AG20443 (cell line): ENCODE measurements at regions not wholly inside any gene's neighbourhood (a gene's known extent, or its start where the extent isn't known, plus 50 kb on each side); places are given as distances from the start of the nearest gene placed in this dataset.

Experiments
- DNase-seq: peaks from one replicate; pipeline ENCODE4 v3.0.0; 2012; ENCODE audit warnings: low spot score, mixed read lengths

DNA sequence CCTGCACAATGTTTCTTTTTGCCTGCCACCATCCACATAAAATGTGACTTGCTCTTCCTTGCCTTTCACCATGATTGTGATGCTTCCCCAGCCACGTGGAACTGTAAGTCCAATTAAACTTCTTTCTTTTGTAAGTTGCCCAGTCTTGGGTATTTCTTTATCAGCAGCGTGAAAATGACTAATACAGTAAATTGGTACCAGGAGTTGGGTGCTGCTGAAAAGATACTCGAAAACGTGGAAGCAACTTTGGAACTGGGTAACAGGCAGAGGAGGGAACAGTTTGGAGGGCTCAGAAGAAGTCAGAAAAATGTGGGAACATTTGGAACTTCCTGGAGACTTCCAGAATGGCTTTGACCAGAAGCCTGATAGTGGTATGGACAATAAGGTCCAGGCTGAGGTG lies 425.3 kb downstream of the GPATCH2 start:
- DNase-seq, result no peak

DNA sequence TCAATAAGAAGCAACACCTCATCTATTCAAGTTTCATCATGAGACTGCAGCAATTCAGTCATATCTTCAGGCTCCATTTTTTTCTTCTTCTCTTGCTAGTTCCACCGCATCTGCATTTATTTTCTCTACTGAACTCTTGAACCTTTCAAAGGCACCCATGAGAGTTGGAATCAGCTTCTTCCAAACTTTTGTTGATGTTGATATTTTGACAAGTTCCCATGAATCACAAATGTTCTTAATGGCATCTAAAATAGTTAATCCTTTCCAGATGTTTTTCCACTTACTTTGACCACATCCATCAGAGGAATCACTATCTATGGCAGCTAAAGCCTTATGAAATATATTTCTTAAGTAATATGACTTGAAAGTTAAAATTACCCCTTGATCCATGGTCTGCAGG lies 434.3 kb downstream of the GPATCH2 start:
- DNase-seq, result no peak

DNA sequence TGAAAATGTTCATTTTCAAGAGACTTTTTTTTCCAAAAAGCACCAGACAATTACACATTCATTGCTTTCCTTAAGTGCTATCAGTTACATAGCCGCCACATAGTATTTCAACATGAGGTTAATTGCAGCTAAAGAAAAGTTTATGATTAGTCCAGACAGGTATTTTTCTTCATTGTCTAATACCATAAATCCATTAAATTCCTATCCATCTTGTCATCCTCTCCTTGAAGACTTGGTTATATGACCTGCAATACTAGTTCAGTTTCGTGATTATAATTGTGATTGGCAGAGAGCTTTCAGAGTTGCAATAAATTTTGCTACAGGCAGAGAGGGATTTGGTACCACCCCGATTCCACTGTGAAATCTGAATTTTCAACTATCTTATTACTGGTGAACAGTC lies 437.7 kb downstream of the GPATCH2 start:
- DNase-seq, result no peak

DNA sequence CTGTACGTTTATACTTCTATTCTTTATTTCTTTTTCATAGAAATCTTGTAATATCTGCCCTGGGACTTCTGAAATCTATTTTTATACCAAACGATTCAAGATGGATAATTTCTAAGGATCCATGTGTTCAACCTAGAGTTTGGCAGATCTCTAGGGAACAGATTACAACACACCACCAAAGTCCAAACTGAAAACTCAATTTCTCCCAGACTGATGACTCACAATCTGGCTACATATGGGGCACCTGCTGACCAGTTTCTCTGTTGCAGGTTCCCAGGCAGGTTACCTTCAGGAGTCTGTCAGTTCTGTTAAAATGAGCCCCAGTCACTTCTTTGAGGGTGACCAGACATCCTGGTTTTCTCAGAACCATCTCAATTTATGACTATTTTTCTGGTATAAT lies 439.4 kb downstream of the GPATCH2 start:
- DNase-seq, result no peak

DNA sequence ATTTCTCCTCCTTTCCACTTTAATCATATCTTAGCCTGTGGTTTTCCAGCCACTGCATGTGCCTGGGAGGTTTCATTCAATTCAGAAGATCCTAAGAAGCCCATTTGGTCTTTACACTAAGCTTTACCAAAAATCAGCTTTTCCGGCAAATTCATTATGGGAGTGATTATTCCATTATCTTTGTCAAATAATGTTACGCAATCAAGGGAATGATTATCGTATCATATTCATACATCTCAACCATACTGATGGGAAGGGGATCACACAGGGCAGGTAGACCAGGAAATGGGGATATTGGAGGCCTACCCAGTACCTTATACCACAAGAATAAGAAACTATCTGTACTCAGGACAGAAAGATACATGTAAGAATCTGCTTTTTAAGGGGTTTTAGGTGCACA lies 440.5 kb downstream of the GPATCH2 start:
- no peak for DNase-seq

DNA sequence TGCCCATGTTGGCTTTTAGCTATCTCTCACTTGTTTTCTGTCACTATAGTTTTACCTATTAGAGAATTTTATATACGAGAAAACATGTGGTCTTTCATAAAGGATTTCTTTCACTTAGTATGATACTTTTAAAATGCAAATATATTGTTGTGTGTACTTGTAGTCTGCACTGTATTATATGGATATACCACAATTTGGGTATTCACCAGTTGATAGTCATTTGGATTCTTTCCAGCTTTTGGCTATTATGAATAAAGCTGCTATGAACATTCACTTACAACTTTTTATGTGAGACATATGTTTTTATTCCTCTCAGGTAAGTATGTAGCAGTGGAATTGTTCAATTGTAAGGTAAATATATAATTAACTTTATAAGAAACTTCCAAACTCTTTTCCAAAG lies 441.5 kb downstream of the GPATCH2 start:
- DNase-seq, result no peak

DNA sequence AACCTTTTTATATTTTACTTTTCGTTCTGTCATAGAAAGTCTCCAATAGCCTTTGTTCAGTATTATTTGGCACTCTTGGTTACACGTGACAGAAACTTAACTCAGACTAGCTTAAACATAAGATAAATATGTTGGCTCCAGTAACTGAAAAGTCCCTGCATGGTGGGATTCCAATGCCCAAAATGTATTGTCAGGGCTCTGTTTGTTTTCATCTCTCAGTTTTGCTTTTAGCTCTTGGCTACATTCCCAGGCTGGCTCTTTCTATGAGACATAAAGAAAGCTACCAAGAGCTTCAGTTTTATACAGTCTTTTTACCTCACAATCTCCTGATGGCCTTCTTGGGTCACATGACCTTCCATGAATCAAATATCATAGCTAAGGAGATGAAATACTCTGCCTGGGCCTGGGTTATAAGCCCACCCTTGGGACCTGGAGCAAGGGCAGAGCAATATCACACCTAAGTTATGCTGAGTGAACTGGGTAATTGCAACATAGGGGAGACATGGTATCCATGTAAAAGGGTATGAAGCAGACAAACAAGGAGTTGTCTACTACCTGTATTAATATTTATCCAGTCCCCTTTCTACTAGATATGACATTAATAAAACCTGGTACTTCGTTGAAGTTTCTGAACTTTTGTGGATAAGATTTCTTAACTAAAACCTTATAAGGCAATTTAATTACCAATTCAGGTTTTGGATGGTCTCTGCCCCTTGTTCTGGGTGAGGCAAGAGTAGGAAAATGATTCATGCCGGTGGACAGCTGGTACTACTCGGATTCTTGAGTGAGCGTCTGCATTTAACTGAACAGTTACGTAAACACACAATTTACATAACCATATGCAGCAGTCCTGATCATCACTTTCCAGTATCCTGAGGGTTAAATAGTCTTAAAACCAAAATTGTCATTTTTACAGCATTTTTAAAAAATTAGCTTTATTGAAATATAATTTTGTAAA lies 442.3 kb downstream of the GPATCH2 start:
- DNase-seq, result no peak

DNA sequence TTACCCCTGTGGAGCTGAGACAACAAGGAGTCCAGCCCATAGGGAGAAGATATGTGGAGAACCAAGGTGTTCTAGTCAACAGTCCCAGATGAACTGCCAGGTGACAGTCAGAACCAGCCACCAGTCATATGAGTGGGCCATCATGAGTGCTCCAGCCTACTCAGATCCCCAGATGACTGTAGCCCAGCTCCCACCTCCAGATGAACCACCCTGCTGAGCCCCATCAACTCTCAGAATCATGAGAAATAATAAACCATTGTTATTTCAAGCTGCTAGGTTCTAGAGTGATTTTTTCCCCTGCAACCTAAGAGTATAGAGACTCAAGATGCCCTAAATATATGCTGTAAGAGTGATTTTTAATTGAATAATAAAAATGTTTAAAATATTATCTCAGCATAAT lies 444.2 kb downstream of the GPATCH2 start:
- DNase-seq, result no peak

DNA sequence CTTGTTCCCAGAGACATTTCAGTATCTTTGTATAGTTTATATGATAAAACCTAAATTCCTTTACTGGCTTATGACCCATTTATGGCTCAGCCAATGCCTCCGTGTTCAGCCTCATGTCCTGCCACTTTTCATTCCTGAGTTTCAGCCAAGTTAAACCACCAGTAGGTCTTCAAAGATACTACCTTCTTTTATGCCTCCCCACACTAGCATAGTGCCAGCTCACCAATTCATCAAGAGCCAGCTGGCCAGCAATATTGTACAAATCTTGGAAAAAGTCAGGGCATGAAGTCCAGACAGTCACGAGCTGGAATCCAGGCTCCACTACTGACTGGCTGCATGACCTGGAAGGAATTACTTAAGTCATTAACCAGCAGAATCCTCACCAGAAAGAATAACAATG lies 446.0 kb downstream of the GPATCH2 start:
- DNase-seq, result no peak

DNA sequence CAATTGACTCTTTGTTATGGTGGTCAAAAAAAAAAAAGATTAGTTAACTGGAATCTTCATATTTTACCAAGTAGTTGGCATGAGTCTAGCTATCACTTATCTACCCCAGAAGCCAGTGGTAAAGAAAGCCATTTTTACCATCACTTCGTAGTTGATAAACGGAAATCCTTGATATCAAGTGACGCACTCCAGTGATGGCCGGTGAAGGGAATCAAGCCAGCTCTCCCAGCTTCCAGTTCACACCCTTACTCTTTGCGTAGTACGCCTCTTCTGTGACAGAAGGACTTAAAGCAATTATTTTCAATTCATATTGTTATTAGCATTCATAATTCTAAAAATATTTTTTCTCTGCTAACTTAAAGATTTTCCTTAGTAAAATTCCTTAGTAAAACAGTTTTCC lies 447.9 kb downstream of the GPATCH2 start:
- no peak for DNase-seq

DNA sequence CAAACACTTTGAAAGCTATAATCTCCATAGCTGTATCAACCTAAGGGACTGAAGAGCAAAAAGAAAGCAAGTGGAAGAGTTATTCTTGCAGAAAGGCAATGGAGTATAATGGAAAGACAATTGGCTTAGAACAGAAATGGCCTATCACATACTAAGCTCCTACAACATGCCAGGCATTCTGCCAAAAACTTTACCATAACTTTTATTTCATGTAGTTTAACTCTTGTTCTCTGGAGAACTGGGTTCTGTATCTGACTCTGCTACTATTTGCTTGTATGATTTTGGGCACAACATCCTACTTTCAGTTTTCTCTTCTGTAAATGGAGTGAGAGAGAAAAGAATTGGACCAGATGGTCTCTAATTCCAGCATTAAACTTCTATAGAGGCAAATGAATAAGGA lies 449.1 kb downstream of the GPATCH2 start:
- DNase-seq, result no peak

DNA sequence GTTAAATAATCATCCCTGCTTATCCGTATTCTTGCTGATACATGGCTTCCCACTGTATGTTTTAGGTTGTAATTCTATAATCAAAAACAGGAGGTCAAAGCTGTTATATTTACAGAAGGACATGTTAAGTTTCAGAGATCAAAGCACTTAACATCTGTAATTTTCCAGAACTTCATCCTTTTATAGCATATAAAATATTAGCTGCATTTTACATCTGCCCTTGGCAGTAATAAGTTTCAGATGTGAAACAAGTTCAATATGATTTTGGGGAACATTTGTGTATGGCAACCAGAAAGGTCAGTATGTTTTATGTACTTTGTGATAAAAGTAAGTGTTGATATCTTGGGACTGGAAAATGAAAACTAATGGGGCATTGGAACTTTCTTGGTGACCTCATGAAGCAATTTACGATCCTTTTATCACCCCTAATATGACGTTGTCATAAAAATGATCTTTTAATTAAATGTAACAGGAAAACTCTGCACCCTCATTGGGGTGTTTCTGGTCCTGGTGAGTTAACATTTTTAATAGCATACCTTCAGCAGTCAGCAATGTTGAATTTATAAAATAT lies 449.6 kb downstream of the GPATCH2 start:
- DNase-seq, result no peak

DNA sequence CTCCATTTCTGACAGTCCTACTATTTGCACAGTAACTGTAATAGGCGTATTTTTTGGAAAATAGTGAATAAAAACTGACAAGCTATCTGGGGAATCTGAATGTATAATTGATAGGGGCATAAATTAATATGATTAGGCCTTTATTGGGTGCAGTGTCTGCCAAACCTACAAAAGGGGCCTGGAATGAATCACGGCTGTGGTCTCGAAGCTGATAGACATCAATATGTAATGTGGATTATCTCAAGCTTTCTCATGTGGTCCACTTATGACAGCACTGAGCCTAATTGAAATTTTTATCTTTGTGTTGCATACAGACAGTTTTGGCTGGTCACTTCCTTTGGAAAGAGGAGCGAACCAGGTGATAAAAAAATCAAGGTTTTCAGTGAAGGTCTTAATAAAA lies 450.4 kb downstream of the GPATCH2 start:
- DNase-seq, result no peak

DNA sequence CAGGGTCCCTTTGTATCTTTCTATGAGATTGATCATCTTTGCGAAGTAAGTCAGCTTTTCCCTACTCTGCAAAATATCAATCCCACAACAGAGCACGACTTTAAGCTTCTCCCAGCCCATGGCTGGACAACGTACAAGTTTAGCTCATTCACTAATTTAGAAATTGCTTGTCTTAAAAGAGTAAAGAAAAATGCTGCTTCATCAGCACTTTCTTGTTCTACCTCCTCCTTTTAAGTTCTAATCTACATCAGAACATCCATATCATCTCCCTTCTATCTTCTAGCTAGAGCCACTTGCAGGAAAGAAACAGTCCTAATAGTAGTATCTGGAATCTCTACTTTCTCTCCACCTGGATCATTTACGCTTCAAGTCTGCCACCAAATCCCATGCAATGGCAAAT lies 441.2 kb upstream of the ESRRG start:
- DNase-seq, result no peak

DNA sequence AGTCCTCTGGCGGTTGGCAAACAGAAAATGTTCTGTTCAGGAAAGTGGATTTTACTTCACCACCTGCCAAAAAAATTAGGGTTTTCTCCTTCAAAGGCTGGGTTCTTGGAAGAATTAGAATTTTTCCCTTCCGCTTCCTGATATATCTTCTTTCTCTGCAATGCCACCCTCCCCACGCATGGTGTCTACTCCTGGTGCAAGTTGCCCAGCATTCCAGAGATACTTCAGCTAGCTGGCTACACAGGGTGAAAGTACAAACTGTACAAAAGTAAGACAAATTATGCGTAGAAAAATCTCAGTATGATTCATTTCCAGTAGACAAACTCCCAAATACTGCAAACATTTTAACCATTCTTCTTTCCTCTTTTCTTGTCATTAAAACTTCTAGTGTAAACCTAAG lies 430.1 kb upstream of the ESRRG start:
- DNase-seq, result no peak

DNA sequence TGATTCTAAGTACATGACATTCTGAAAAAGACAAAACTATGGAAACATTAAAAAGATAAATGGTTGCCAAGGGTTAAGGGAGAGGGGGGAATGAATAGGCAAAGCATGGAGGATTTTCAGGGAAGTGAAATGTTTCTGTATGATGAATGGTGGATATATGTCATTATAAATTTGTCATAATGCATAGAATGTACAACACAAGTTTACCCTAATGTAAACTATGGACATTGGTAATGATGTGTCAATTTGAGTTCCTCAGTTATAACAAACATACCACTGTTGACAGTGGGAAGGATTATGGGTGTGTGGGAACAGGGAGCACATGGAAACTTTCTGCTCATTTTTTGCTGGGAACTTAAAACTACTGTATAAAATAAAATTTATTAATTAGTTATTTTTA lies 427.1 kb upstream of the ESRRG start:
- DNase-seq, result no peak

DNA sequence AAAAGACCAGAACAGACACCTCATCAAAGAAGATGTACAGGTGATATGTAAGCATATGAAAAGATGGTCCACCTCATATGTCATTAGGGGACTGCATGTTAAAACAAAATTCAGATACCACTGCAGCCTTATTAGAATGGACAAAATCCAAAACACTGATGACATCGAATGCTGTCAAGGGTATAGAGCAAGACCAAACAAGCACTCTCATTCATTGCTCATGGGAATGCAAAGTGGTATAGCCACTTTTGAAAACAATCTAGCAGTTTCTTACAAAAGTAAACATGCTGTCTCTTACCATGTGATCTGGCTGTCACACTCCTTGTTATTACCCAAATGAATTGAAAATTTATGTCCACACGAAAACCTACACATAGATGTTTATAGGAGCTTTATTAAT lies 426.6 kb upstream of the ESRRG start:
- DNase-seq, result no peak

DNA sequence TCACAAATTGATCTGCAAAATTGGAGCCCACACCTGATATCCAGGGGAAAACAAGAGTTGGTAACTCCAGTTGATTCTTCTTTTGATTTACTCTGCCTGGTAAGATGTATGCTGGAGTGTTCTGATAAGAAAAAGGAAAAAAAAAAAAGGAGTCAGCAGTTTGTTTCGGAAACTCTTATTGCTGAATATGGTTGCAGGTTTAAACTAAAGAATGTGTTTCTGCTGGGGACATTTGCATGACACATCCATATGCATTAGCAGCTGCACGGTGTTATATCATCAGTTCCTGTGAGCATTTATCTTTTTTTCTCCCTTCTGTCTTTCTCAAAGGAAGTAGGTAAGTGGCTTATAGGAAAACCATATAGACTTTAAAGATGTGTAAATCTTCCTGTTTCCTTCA lies 418.5 kb upstream of the ESRRG start:
- no peak for DNase-seq

DNA sequence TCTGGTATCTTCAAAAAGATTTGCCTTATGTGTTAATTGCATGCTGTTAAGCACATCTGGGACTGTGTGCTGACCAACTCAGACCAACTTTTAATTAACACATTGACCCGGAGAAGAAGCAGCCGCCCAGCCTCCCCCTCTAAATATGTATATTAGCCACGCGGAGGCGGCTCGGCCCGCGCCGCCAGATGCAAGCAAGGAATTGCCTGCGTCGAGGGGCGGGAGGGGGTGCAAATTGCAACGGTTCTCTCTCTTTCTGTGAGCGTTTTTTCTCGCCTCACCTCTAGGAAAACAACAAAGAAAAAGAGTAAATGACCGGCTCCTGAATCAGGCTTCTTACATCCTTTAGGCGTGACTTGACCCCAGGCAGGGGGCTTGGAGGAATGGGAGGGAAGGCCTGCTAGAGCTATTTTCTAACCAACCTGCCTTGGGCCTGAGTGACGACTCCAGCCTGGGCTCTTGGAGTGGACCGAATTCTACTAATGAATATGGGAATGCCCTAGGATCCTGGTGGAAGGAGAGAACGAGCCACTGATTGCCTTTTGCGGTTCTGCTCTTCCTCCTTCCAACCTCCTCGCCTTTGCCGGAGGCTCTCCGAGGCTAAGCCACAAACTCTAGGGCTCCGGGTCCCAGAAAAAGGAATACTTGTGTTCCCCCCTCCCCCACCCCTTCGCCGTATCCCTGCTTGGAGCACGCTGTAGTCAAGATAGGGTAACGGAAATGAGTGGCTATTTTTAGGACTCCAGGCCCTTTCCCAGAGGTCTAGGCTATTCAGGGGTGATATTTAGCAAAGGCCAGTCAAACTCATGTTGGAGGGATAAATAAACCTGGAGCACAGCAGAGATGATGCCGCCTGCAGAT lies 417.0 kb upstream of the ESRRG start:
- DNase-seq, result no peak

DNA sequence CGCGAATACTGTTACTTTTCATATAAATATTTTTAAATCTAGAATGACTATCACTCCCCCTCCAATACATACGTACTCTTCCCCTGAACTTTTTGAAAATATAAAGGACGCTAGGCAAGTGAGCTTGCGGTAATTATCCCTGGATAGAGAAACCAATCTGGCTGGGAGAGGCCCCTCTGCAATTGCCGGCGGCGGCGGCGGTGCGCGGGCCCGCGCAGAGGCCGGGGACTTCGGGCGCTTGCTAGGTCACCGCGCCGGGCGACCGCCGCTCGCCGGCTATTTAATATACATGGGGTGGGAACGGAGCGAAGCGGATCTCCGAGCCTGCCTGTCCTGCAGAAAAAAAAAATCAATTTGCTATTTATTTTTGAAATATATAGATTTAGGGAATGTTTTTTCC lies 416.3 kb upstream of the ESRRG start:
- DNase-seq, result no peak

DNA sequence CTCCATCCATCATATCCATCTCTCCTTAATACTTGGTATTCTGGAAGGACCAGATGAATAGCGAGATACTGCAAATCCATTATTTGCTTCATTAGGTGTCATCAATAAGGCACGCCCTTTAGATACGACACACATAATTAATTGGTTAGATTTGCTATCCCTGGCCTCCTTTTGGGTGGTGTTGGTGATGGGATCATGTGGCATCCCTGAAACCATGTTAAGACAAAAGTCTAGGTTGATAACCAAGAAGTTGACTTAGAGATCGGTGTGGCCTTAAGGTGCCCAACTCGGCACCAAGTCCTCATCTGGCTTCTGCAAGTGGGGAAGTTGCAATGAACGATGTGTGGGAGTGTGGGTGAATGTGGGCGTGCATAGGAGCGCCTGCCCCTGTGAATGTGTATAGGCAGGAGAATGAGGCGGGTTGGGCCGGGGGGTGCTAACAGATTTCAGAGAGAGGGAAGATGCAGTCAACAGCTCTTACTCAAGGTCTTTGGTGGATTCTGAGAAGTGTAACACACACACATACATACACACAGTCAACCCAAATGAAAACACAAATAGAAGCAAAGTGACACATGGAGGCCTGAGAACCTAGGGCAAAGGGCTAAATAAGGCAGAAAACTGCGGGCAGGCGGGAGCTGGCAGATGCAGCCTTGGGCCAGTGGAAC lies 415.7 kb upstream of the ESRRG start:
- DNase-seq, result no peak

DNA sequence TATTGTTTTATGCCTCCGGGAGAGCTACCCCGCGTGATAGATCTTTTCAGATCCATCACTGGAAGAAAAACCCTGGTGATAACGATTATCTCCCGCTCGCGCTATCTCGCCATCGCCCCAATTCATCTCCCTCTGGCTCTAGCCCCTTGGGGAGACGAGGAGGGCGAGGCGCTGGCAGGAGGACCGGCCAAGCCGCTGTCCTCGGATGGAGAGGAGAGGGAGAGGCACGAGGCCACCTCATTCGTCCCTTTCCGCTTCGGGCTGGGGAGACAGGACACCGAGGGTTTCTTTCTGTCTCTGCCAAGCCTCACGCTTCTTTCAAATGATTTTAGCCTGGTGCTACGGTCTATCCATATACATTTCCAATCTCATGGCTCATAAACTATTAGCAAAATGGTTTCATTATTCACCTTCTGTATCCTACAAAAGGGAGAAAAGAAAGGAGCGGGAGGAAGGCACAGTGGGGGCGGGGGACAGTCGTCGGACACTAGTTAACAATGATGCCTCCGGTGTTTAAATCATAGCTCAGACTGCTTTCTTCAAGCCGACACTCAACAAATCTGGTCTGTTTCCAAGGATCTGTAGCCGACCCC lies 415.0 kb upstream of the ESRRG start:
- DNase-seq, result no peak
